ENCODE measurements at regions not wholly inside any gene's neighbourhood (a gene's known extent, or its start where the extent isn't known, plus 50 kb on each side); places are given as distances from the start of the nearest gene placed in this dataset.

DNA sequence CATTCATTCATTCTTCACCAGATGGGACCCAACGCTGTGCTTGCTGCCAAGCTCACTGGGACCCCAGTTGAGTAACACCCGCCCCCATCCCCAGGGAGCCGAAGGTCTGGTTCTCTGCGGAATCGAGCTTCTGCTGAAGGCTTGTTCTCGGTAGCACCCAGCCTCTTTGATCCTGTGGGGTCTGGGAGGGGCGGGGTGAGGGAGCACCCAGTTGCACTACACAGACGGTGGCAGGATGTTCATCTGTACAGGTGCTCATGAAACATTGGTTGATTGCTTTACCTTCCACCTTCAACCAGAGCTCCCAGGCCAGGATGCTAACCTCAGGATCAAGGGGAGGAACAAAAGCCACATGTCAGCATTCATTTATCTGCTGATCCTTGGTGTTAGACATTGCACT is 77.7 kb upstream of the RGMA start:
- DNase-seq (no peak), ATAC-seq (no peak)
- no peaks in the 10 kb centered on the region for H3K4me1 ChIP-seq
- intact Hi-C loops (cut with DNase I) = no loop called here
- WGBS, 2 donors = 59 to 79% methylated on average over 8 of the region's 8 CpGs
- TF ChIP-seq CTCF (IDR thresholded peaks at IDR 0.05) = no peak
- no peak overlapping the region for H3K4me3 ChIP-seq
- H3K9me3 ChIP-seq = no peaks in the 10 kb centered on the region
- H3K27me3 ChIP-seq = peaks cover 0 to 9% (median 0%) of the 10 kb centered on the region in 7 donors
- H3K27ac ChIP-seq = no peak overlapping the region
- no peaks in the 10 kb centered on the region for H3K36me3 ChIP-seq

GRCh38 chr15:93165734-93166470 is 76.9 kb upstream of the RGMA start:
- ATAC-seq (no peak), DNase-seq (no peak)
- no peaks in the 10 kb centered on the region for H3K4me1 ChIP-seq
- H3K36me3 ChIP-seq = no peaks in the 10 kb centered on the region
- H3K9me3 ChIP-seq = no peaks in the 10 kb centered on the region
- peaks cover 0 to 3% (median 0%) of the 10 kb centered on the region in 7 donors for H3K27me3 ChIP-seq
- intact Hi-C loops (cut with DNase I) = no loop called here
- no peak overlapping the region for H3K4me3 ChIP-seq
- no peak overlapping the region for H3K27ac ChIP-seq
- 66 to 75% methylated on average over 10 of the region's 10 CpGs for WGBS, 2 donors
- no peak for TF ChIP-seq CTCF (IDR thresholded peaks at IDR 0.05)

DNA sequence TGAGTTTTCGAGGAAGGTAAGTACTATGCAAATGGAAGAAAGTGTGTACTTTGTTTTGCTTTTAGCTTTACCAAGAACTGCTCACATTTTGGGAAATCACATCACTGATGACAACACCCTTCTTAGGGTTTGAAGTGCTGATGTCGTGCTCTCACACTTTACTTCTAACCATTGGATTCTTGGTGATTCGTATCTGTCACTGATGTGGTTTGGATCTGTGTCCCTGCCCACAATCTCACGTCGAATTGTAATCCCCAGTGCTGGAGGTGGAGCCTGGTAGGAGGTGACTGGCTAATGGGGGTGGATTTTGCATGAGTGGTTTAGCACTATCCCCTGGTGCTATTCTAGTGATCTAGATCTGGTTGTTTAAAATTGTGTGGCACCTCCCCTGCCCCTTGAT is 75.4 kb upstream of the RGMA start:
- H3K4me1 ChIP-seq = no peaks in the 10 kb centered on the region
- no peaks in the 10 kb centered on the region for H3K36me3 ChIP-seq
- intact Hi-C loops (cut with DNase I) = no loop called here
- H3K9me3 ChIP-seq = no peaks in the 10 kb centered on the region
- 65 to 68% methylated on average over 5 of the region's 5 CpGs for WGBS, 2 donors
- TF ChIP-seq CTCF (IDR thresholded peaks at IDR 0.05) = no peak
- no peak overlapping the region for H3K4me3 ChIP-seq
- no peaks in the 10 kb centered on the region for H3K27me3 ChIP-seq
- H3K27ac ChIP-seq = no peak overlapping the region
- no peak for ATAC-seq
- no peak for DNase-seq

GRCh38 chr15:93162560-93162959 is 73.5 kb upstream of the RGMA start:
- Histone ChIP-seq H3K36me3 (no peaks in the 10 kb centered on the region), H3K4me3 (no peak overlapping the region), H3K27ac (no peak overlapping the region), H3K9me3 (no peaks in the 10 kb centered on the region), H3K27me3 (no peaks in the 10 kb centered on the region), H3K4me1 (no peaks in the 10 kb centered on the region)
- 83 to 88% methylated on average over 5 of the region's 5 CpGs for WGBS, 2 donors
- intact Hi-C loops (cut with DNase I) = no loop called here
- DNase-seq (no peak), ATAC-seq (no peak)
- TF ChIP-seq CTCF (IDR thresholded peaks at IDR 0.05) = no peak

Data from heart right ventricle (tissue), 16 donors.